H1 (cell line): ENCODE measurements at regions not wholly inside any gene's neighbourhood (a gene's known extent, or its start where the extent isn't known, plus 50 kb on each side); places are given as distances from the start of the nearest gene placed in this dataset.

Source experiments
- CTCF ChIA-PET: fragments of 300-600 bp; sonication (Branson Sonifier 250); formaldehyde crosslinking; loops from one replicate; lab custom pipeline; 2021; ENCODE audit not compliant: partially characterized antibody; lab: Charles Lee
- POLR2A ChIA-PET: fragments of 300-600 bp; sonication (Branson Sonifier 250); formaldehyde crosslinking; loops from one replicate; lab custom pipeline; 2021; ENCODE audit warnings: inconsistent platforms; ENCODE audit not compliant: partially characterized antibody; lab: Charles Lee
- DNase-seq, 2 experiments: peaks; one replicate each; pipeline versions ENCODE4 v3.0.0 to v3.0.0-alpha.2; 2010 to 2022; ENCODE audit warnings: low spot score in 2 of 2, low read depth in 1 of 2, mixed read lengths in 1 of 2
- FAIRE-seq: peaks from 2 replicates; lab custom pipeline; 2011; peaks lifted over from hg19 to GRCh38; lab: Jason Lieb, UNC
- H2AFZ ChIP-seq: 2 replicates; pipeline ENCODE4 v1.8.1; 2012; ENCODE audit warnings: low read length, inconsistent platforms
- H2AK5ac ChIP-seq: 2 replicates; pipeline ENCODE4 v1.6.1; 2013; ENCODE audit warnings: low read depth, low read length
- H2BK120ac ChIP-seq: replicated peaks from 2 replicates; pipeline ENCODE3; 2013; ENCODE audit warnings: low read depth, low read length, inconsistent platforms
- H2BK12ac ChIP-seq: 2 replicates; pipeline ENCODE4 v1.6.1; 2013; ENCODE audit warnings: low read depth, low read length
- H2BK15ac ChIP-seq: 2 replicates; pipeline ENCODE4 v1.6.1; 2013; ENCODE audit warnings: low read length
- H2BK20ac ChIP-seq: 2 replicates; pipeline ENCODE4 v1.6.1; 2013; ENCODE audit warnings: low read length
- H2BK5ac ChIP-seq: 2 replicates; pipeline ENCODE4 v1.6.1; 2013; ENCODE audit warnings: low read depth, low read length
- H3K14ac ChIP-seq: 2 replicates; pipeline ENCODE4 v1.6.1; 2013; ENCODE audit warnings: inconsistent platforms; ENCODE audit not compliant: insufficient read length
- H3K18ac ChIP-seq: 2 replicates; pipeline ENCODE4 v1.6.1; 2013; ENCODE audit warnings: low read length; ENCODE audit errors: extremely low read depth
- H3K23ac ChIP-seq: 2 replicates; pipeline ENCODE4 v1.6.1; 2013; ENCODE audit warnings: inconsistent platforms; ENCODE audit not compliant: insufficient read length
- H3K23me2 ChIP-seq: 2 replicates; pipeline ENCODE4 v1.6.1; 2013; ENCODE audit warnings: low read depth, low read length
- H3K27ac ChIP-seq: 2 replicates; pipeline ENCODE4 v1.6.1; 2011; ENCODE audit warnings: low read depth, low read length, inconsistent platforms
- H3K27me3 ChIP-seq, 4 experiments: replicated peaks in 1 of 4; 1 replicate in 1 of 4; 2 replicates in 3 of 4; pipeline versions ENCODE4 v1.6.1 to v1.8.1; 2011 to 2013; ENCODE audit warnings: low read length in 3 of 4, mild to moderate bottlenecking in 3 of 4, inconsistent platforms in 2 of 4, mixed read lengths in 2 of 4, moderate library complexity in 1 of 4; ENCODE audit not compliant: control insufficient read depth in 3 of 4, insufficient read depth in 3 of 4; ENCODE audit errors: extremely low read depth in 1 of 4
- H3K36me3 ChIP-seq, 4 experiments: 2 replicates each; pipeline versions ENCODE4 v1.6.1 to v1.8.1; 2011 to 2013; ENCODE audit warnings: mild to moderate bottlenecking in 4 of 4, low read length in 3 of 4, moderate library complexity in 2 of 4, control low read depth in 1 of 4, inconsistent platforms in 1 of 4; ENCODE audit not compliant: insufficient read depth in 4 of 4, control insufficient read depth in 2 of 4
- H3K4ac ChIP-seq: replicated peaks from 2 replicates; pipeline ENCODE3; 2013; ENCODE audit warnings: low read length, low read depth, mixed read lengths, inconsistent platforms; ENCODE audit not compliant: insufficient read length
- H3K4me1 ChIP-seq, 4 experiments: replicated peaks in 1 of 4; 1 replicate in 1 of 4; 2 replicates in 3 of 4; pipeline versions ENCODE4 v1.6.1 to v1.8.1; 2011 to 2013; ENCODE audit warnings: low read length in 3 of 4, inconsistent platforms in 2 of 4, mixed read lengths in 1 of 4; ENCODE audit not compliant: insufficient read depth in 4 of 4, control insufficient read depth in 3 of 4
- H3K4me2 ChIP-seq, 2 experiments: 2 replicates each; pipeline versions ENCODE4 v1.6.1 to v1.8.1; 2011 to 2013; ENCODE audit warnings: low read depth in 2 of 2, low read length in 2 of 2, control low read depth in 1 of 2, inconsistent platforms in 1 of 2, mild to moderate bottlenecking in 1 of 2; ENCODE audit not compliant: insufficient read depth in 1 of 2
- H3K4me3 ChIP-seq, 4 experiments: fragments of 200-600, 300-600 bp in 1 of 4; sonication (generic), shearing (Covaris generic), sonication (Bioruptor Twin) in 1 of 4; 2 replicates each; pipeline versions ENCODE4 v1.5.1 to v1.8.1; 2011 to 2016; ENCODE audit warnings: low read length in 4 of 4, low read depth in 3 of 4, control low read depth in 2 of 4, inconsistent platforms in 2 of 4, mild to moderate bottlenecking in 2 of 4, mixed read lengths in 1 of 4, moderate library complexity in 1 of 4; ENCODE audit not compliant: insufficient read depth in 2 of 4; ENCODE audit errors: extremely low read depth in 1 of 4
- H3K56ac ChIP-seq: replicated peaks from 2 replicates; pipeline ENCODE3; 2013; ENCODE audit warnings: low read depth, mild to moderate bottlenecking, mixed read lengths, low read length, inconsistent platforms; ENCODE audit not compliant: insufficient read length
- H3K79me1 ChIP-seq: 2 replicates; pipeline ENCODE4 v1.6.1; 2013; ENCODE audit warnings: low read depth, low read length, control low read depth
- H3K79me2 ChIP-seq, 2 experiments: 2 replicates each; pipeline versions ENCODE4 v1.6.1 to v1.8.1; 2012 to 2013; ENCODE audit warnings: low read length in 2 of 2, mild to moderate bottlenecking in 2 of 2, inconsistent platforms in 1 of 2; ENCODE audit not compliant: insufficient read depth in 2 of 2, control insufficient read depth in 1 of 2
- H3K9ac ChIP-seq, 4 experiments: replicated peaks in 1 of 4; 1 replicate in 1 of 4; 2 replicates in 3 of 4; pipeline versions ENCODE4 v1.6.1 to v1.8.1; 2011 to 2013; ENCODE audit warnings: low read depth in 3 of 4, low read length in 3 of 4, control low read depth in 2 of 4, mild to moderate bottlenecking in 2 of 4, moderate library complexity in 2 of 4, inconsistent platforms in 1 of 4; ENCODE audit errors: extremely low read depth in 1 of 4
- H3K9me3 ChIP-seq, 2 experiments: 2 replicates each; pipeline versions ENCODE4 v1.6.1 to v1.8.1; 2012 to 2013; ENCODE audit warnings: mild to moderate bottlenecking in 2 of 2, moderate library complexity in 2 of 2, control low read depth in 1 of 2, inconsistent platforms in 1 of 2, low read depth in 1 of 2, low read length in 1 of 2, mixed read lengths in 1 of 2; ENCODE audit not compliant: insufficient read depth in 2 of 2
- H4K20me1 ChIP-seq, 2 experiments: replicated peaks in 1 of 2; 2 replicates each; pipeline versions ENCODE3 to v1.8.1; 2011 to 2013; ENCODE audit warnings: inconsistent platforms in 2 of 2, low read length in 2 of 2, mild to moderate bottlenecking in 1 of 2; ENCODE audit not compliant: insufficient read depth in 2 of 2, control insufficient read depth in 1 of 2
- H4K5ac ChIP-seq: 2 replicates; pipeline ENCODE4 v1.6.1; 2013; ENCODE audit warnings: low read length, low read depth, mixed read lengths, inconsistent platforms; ENCODE audit not compliant: insufficient read length
- H4K8ac ChIP-seq: 2 replicates; pipeline ENCODE4 v1.8.0; 2013; ENCODE audit warnings: mild to moderate bottlenecking, moderate library complexity, low read length, inconsistent platforms; ENCODE audit not compliant: insufficient read depth; ENCODE audit errors: extremely low read depth
- H4K91ac ChIP-seq: replicated peaks from 2 replicates; pipeline ENCODE3; 2013; ENCODE audit warnings: low read length, mixed read lengths, inconsistent platforms; ENCODE audit not compliant: insufficient read length
- EGR1 ChIP-seq: IDR thresholded peaks from 2 replicates; pipeline ENCODE4 v1.6.1; 2011; ENCODE audit warnings: low read depth, low read length, borderline replicate concordance
- EZH2 ChIP-seq: fragments of 200-600 bp; sonication (generic); IDR thresholded peaks from 2 replicates; pipeline ENCODE4 v1.7.1; 2012; ENCODE audit warnings: low read depth, mild to moderate bottlenecking, moderate library complexity, low read length, inconsistent platforms; ENCODE audit not compliant: severe bottlenecking
- GABPA ChIP-seq: IDR thresholded peaks from 2 replicates; pipeline ENCODE4 v1.6.1; 2011; ENCODE audit warnings: mild to moderate bottlenecking, low read length, moderate library complexity, borderline replicate concordance; ENCODE audit not compliant: insufficient read depth
- GTF2F1 ChIP-seq: IDR thresholded peaks from 2 replicates; pipeline ENCODE4 v1.6.1; 2012; ENCODE audit warnings: low read depth, low read length, improper control_type of control experiment, borderline replicate concordance
- KDM1A ChIP-seq: fragments of 200-600, 300-600 bp; sonication (generic); IDR thresholded peaks from 2 replicates; pipeline ENCODE4 v1.7.1; 2016; ENCODE audit warnings: mild to moderate bottlenecking, low read length, borderline replicate concordance
- KDM4A ChIP-seq: IDR thresholded peaks from one replicate; pipeline ENCODE4 v1.7.1; 2012; ENCODE audit warnings: low read depth, mild to moderate bottlenecking, moderate library complexity, low read length, inconsistent platforms; ENCODE audit not compliant: severe bottlenecking
- SAP30 ChIP-seq: fragments of 300-600 bp; sonication (generic); IDR thresholded peaks from 2 replicates; pipeline ENCODE4 v1.7.1; 2012; ENCODE audit warnings: low read length, moderate library complexity, mild to moderate bottlenecking, inconsistent platforms; ENCODE audit not compliant: insufficient read depth, insufficient replicate concordance
- SIN3A ChIP-seq, 2 experiments: IDR thresholded peaks in 1 of 2; conservative IDR thresholded peaks in 1 of 2; 2 replicates each; pipeline ENCODE4 v1.6.1; 2011 to 2012; ENCODE audit warnings: low read length in 2 of 2, improper control_type of control experiment in 1 of 2, low read depth in 1 of 2, mild to moderate bottlenecking in 1 of 2
- SIX5 ChIP-seq: IDR thresholded peaks from 2 replicates; pipeline ENCODE4 v1.6.1; 2011; ENCODE audit warnings: mild to moderate bottlenecking, low read depth, low read length
- SP1 ChIP-seq: IDR thresholded peaks from 2 replicates; pipeline ENCODE4 v1.6.1; 2011; ENCODE audit warnings: low read depth, low read length
- TAF1 ChIP-seq: IDR thresholded peaks from 2 replicates; pipeline ENCODE4 v1.6.1; 2011; ENCODE audit warnings: mild to moderate bottlenecking, low read depth, low read length
- TAF7 ChIP-seq: optimal IDR thresholded peaks from 2 replicates; pipeline ENCODE3; 2011; ENCODE audit warnings: low read depth, mild to moderate bottlenecking, inconsistent platforms, low read length, moderate library complexity, borderline replicate concordance
- WGBS, 2 experiments: shearing (Covaris generic) in 1 of 2; methylation state at CpG; one replicate each; pipeline versions ENCODE4 v1.1.6 to v1.1.7; 2013 to 2015; ENCODE audit warnings: low lambda C conversion rate in 2 of 2, mixed read lengths in 2 of 2, inconsistent platforms in 1 of 2, low coverage in 1 of 2, missing lambda C conversion rate in 1 of 2; ENCODE audit not compliant: insufficient replicate concordance in 2 of 2, insufficient coverage in 1 of 2, insufficient read length in 1 of 2; ENCODE audit errors: extremely low coverage in 1 of 2, missing lambda C conversion rate in 1 of 2; 5-methylcytosine and 5-hydroxymethylcytosine counted together
- TF ChIP-seq, protein P1 (sequence below): IDR thresholded peaks from 2 replicates; pipeline ENCODE4 v1.6.1; 2012; ENCODE audit warnings: low read length, inconsistent platforms

GRCh38 chr21:16199539-16199938 is 469.8 kb downstream of the USP25 start:
- Histone ChIP-seq H4K5ac (no peak overlapping the region), H3K36me3 (no peaks in the 10 kb centered on the region), H3K18ac (no peak overlapping the region), H2AK5ac (no peak overlapping the region), H3K14ac (no peak overlapping the region), H3K4me3 (no peak overlapping the region), H3K23ac (no peak overlapping the region), H2AFZ (no peak overlapping the region), H3K27ac (no peak overlapping the region), H4K8ac (no peak overlapping the region), H2BK15ac (no peak overlapping the region), H3K23me2 (no peaks in the 10 kb centered on the region; the same call in 1 of the 2 replicates), H3K4me2 (no peak overlapping the region), H3K79me1 (no peaks in the 10 kb centered on the region), H4K20me1 (no peaks in the 10 kb centered on the region), H3K79me2 (no peaks in the 10 kb centered on the region), H3K9ac (no peak overlapping the region), H4K91ac (no peak overlapping the region), H2BK20ac (no peak overlapping the region), H2BK12ac (no peak overlapping the region), H2BK120ac (no peak overlapping the region), H3K4ac (no peak overlapping the region), H3K4me1 (no peaks in the 10 kb centered on the region), H2BK5ac (no peak overlapping the region), H3K27me3 (no peaks in the 10 kb centered on the region), H3K56ac (no peak overlapping the region), H3K9me3 (no peaks in the 10 kb centered on the region)
- DNase-seq (no peak), FAIRE-seq (no peak)
- ChIA-PET CTCF (no interaction called here), POLR2A (no interaction called here)
- WGBS, 2 experiments, result 20% methylated on average over 1 of the region's 1 CpG; no CpG with 5 or more reads in 1 of the 2 experiments
- TF ChIP-seq EZH2 (no peak), GTF2F1 (no peak), KDM4A (no peak), SP1 (no peak), TAF7 (no peak), EGR1 (no peak), SIX5 (no peak), KDM1A (no peak), TAF1 (no peak), GABPA (no peak), SAP30 (no peak), SIN3A (conservative IDR thresholded peaks at IDR 0.05 in 1 of 2, IDR thresholded peaks at IDR 0.05 in 1 of 2; ENCODE audit: low read depth in 1 of 2, low read length in 2 of 2) (no peak)
- TF ChIP-seq, protein P1, sequence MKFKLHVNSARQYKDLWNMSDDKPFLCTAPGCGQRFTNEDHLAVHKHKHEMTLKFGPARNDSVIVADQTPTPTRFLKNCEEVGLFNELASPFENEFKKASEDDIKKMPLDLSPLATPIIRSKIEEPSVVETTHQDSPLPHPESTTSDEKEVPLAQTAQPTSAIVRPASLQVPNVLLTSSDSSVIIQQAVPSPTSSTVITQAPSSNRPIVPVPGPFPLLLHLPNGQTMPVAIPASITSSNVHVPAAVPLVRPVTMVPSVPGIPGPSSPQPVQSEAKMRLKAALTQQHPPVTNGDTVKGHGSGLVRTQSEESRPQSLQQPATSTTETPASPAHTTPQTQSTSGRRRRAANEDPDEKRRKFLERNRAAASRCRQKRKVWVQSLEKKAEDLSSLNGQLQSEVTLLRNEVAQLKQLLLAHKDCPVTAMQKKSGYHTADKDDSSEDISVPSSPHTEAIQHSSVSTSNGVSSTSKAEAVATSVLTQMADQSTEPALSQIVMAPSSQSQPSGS, result no peak
